HG03025 (cell line): ENCODE measurements at regions not wholly inside any gene's neighbourhood (a gene's known extent, or its start where the extent isn't known, plus 50 kb on each side); places are given as distances from the start of the nearest gene placed in this dataset.

Experiments used
- ATAC-seq: cut with Tn5 transposase; IDR thresholded peaks from one replicate; pipeline ENCODE4 v1.9.1; 2021; ENCODE audit warnings: mild to moderate bottlenecking, moderate library complexity; ENCODE audit not compliant: unreplicated experiment, low FRiP score

DNA sequence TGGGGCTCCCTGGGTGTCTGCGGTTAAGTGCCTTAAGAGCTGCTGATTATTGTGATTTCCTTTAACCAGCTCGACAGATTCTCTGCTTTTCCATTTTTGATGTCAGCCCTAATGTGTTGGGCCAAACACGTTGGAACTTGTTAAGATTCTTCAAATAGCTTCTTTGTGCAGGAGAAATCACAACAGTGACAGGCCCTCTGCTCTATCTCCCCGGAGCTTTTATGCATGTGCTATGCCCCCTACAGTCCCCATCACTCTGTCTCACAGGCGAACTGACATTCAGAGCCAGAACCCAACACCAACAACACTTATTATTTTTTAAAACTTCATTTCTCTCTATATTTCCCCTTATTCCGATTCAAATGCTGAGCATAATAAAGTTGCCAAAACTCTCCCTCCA is 371.7 kb upstream of the CELF4 start:
- no peak for ATAC-seq

DNA sequence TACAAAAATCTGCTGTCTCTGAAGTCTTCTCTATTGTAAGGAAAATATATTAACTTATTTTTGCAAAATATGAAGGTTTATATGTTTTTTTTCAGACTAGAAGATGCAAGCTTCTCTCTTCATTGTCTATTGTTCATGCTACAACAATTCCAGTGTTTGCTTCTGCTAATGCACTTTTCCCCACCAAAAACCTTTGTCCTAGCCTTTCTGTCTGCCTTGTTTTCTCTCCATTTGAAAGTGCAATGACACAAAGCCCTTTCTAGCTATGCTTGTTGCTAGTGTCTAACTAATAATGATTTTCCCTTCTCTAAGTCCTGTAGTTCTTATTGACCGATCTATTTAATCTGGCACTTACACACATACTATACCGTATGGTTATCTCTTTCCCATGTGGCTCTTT is 369.5 kb upstream of the CELF4 start:
- no peak for ATAC-seq

DNA sequence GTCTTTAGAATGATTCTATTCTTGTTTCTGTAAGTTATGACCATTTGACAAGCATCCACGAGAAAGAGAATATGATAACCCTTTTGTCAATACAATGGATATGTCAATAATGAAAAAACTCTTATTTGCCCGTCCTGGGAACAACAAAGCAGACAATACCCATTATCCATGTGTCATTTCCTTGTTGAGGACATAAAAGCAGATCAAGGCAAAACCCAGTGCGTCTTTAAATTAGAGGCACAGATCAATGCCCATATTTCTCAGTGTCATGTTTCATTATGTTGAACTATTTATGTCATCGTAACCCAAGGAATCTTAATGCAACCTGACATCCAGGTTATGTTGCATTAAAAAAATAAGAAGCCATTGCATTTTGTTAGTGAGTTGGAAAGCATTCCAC is 365.0 kb upstream of the CELF4 start:
- no peak for ATAC-seq

DNA sequence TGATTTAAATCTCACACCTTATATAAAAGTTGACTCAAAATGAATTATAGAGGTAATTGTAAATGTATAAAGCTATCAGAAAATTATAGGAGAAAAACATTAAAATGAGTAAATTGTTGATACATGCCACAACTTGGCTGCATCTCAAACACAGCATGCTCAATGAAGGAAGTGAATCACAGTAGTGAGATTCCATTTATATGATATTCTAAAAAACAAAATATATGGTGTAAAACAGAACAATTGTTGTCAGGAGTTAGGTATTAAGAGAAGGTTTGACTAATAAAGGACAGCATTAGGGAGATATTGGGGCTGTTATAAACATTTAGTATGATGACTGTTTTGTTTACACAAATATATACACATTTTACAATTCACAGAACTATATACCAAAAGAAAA is 356.6 kb upstream of the CELF4 start:
- ATAC-seq: no peak

DNA sequence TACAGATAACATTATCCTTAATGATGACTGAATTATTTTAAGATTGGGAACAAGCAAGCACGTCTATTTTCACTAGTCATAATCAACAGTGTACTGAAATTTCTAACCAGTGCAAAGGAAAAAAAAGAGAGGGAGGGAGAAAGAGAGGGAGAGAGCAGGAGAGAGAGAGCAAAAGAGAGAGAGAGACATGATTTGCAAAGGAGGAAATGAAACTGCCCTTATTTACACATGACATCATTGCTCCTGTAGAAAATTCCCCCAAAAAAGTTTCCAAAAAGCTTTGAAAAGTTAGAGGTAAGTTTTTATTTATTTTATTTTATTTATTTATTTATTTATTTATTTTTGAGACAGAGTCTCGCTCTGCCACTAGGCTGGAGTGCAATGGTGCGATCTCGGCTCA is 355.3 kb upstream of the CELF4 start:
- no peak for ATAC-seq

DNA sequence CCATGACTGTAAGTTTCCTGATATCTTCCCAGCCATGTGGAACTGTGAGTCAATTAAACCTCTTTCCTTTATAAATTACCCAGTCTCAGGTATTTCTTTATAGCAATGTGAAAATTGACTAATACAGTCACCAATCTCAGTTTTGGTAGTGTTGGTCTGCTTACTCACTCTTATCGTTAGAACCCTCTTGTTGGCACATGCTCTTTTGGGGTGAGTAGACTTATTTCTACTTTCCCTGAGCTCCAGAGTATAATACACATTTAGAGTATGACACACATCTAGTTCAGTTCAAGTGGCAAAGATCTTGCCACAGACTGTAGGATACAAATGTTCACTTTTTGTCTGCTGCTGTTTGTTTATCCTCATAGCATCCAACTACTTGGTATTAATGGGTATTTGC is 347.5 kb upstream of the CELF4 start:
- ATAC-seq: no peak

DNA sequence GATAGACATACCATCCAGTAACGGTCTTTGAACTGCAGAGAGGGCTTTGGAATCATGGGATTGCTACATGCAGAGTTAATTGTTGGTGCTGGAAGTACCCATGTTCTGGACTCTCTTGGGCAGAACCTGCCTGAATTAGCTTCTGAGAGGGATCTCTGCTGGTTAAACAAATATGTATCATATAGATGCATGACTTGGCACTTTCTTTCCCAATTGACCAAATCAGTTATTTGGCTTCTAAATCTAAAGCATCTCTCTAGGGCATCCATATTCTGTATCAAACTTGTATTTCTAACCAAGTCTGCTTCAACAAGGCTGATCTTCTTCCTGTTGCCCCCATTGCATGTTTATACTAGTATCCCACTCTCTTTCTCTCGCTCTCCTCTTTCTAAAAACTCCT is 336.7 kb upstream of the CELF4 start:
- no peak for ATAC-seq

DNA sequence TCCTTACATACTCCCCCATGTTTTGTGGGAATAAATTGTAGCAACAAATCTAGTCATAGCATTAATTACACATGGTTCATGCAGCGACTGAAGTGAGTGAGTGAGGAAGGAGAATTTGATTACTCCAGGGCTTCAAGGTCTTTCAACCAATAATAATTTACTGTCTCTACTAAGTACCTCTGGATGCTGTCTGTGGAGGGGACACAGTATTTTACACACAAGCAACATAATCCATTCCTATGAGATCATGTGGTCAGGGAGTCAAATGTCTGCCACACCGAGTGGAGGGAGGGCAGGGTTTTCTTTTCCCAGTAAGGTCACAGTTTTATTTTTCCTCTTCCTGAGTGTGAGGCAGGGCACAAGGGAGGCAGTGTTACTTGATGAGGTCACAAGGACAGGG is 334.7 kb upstream of the CELF4 start:
- no peak for ATAC-seq

DNA sequence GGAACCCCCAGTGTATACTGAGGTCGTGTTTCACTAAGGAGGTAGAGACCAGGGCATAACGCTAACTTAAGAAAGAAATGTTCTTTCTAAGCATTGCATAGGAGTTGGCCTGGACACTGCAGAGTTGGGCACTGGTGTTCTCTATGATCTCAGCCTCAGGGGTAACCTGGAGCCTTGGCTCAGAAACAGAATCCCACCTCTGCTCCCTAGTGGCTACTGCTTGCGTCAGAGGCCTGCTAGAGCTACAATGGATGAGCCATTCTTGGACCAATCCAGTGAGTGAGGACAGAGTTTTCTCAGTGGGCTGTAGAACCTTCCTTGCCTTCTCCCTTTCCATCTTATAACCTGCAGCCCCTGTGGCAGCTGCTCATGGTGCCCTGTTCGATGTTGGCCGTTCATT is 324.4 kb upstream of the CELF4 start:
- no peak for ATAC-seq

DNA sequence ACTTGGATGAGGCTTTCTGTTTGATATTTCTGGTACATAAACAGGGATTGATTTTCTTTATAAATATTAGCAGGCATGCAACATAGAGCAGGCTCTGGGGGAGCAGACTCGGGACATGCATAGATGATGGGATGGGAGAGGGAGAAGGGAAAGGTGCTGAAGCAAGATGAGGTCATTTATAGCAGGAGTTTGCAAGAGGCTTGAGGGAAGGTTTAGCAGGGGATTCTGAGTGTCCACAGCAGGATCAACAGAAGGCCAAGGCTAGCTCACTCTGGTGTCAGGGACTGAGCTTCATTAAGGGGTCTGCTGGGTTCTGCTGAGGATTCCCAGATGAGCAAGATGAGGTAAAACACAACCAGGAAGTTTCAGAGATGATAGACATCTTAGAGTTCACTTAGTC is 309.1 kb upstream of the CELF4 start:
- no peak for ATAC-seq

DNA sequence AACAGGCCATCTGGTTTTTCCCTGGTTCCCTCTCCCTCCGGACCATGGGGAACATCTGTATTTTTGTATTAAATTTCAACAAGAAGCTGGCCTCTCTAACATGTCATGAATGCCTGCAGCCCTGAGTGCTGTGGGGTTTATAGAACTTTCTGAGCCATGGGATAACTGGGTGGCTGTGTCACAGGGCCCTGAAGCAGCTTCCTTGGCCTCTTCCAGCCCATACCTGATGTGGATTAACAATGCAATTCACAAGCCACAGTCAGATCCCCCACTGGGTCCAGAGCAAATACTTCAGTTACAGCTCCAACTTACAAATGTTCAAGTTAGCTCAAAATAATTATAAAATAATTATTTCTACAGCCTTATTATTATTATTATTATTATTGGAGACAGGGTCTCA is 307.8 kb upstream of the CELF4 start:
- ATAC-seq: no peak

DNA sequence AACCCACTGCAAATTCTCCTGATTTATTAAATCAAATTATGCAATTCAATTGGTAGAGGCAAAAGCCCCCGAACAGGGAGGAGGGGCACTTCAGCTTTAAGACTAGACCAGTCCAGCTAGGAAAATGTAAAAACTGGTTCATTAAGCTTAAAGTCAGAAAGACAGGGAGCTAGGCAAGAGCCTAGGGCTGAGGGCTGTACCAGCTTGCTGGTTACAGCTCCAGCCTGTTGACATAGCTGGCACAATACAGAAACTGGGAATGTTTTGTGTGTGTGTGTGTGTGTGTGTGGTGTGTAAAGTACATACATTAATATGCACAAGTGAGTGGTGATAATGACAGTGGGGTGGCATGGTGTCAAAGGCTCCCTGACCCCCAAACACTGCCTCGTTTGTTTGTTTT is 307.0 kb upstream of the CELF4 start:
- ATAC-seq: no peak

DNA sequence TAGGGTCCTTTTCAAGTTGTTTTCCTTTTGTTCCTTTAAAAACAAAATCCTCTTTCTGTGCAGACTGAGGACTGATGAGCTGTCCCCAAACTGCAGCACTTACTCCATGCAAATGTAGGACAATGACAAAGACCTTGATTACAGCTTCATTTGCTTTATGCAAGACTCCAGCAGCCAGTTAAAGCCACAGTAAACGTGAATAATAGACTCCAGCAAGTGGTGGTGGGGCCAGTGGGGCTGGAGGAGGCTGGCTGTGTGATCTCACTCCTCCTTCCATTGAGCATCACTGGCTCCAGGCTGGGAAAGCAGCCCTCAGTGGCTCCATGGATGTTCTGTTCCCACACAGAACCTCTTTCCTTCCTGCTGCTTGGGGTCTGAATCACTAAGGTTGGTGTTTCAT is 306.0 kb upstream of the CELF4 start:
- ATAC-seq: no peak

DNA sequence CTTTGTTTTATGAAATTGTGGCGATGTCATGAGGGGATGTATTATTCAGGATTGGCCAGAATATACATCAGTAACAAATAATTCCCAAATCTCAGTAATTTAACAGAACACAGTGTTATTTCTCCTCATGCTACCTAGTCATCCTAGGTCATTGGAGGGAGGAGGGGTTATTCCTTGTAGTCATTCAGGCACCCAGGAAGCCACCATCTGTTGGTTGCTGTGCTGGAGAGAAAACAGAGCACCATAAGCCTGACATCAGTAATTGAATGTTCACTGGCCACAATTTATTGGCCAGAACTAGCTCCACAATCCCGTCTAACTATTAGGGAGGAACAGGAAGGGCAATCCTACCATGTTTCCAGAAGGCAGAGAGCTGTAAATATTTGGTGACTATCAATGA is 303.5 kb upstream of the CELF4 start:
- no peak for ATAC-seq

DNA sequence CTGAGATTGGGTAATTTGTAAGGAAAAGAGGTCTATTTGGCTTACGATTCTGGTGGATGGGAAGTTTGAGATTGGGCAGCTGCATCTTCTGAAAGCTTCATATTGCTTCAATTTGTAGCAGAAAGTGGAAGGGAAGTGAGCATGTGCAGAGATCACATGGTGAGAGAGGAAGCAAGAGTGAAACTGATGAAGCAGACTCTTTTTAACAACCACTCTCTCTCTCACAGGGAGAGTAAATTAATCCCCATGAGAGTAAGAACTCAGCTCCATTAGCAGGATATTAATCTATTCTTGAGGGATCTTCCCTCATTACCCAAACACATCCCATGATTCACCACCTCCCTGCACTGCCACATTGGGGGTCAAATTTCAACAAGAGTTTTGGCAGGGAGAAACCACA is 298.5 kb upstream of the CELF4 start:
- no peak for ATAC-seq

DNA sequence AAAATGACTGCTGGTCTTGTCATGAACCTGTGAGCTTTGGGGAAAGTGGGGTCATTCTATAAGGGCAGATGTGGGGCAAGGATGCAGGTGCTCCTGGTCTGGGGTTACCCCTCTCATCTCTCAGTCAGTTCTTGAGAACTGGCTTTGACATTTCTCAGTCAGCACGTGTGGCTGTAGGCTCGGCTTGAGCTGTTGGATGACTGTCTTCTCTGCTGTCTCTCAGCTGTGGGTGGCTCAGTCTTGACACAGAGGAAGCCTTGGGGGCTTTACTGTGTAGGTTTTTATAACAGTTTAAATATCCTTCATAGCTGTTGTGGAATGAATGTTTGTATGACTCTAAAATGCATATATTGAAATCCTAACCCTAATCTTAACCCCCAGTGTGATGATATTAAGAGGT is 296.4 kb upstream of the CELF4 start:
- ATAC-seq: no peak

DNA sequence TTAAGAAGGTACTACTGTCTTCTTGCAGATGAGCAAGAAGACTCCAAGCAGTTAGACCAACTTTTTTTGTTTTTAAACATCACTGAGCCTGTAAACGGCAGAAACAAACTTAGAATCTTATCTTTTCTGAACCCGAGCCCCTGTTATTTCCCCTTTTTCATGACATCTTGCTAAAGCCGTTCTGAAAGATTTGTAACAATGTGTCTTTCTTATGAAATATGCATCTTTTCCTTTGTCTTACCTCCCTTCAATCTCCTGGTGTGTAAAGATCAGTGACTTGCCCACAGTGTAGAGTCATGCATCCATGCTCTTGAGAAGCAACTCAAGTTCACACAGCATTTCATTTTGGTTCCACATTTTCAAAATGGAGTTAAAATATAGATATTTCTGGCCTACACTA is 288.8 kb upstream of the CELF4 start:
- ATAC-seq: no peak

DNA sequence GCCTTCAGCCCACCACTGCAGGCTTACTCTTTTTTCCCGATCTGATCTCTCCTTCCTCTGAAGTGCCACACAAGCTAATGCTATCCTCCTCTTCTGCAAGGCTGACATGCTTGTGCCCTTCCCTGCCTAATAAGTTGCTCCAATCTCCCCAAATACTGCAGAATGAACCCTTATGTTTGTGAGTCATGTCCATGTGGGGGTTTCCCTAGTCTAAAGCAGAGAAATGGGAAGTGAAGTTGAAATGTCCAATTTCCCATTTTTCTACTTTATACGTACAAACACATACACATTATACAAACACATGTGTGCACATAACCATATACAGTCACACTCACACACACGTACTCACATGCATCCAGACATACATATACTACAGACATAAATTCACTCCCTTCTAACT is 288.1 kb upstream of the CELF4 start:
- ATAC-seq: no peak

DNA sequence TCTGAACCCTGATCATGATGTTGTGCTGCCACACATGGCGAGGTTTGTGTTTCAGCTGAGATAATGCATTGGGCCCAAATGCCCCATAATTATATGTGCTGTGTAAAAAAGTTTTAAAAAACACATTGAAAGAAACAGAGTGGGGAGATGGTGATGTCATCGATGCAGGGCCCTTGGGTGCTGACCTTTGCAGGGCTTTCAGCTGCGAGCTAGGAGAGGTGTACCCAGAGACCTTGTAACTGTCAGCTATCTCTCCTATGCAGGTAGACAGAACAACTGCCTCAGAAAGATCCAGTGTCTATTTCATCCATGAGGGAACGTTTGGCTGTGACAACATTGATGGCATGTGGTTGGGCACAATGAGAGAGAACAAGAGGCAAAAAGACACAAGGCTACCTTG is 286.9 kb upstream of the CELF4 start:
- ATAC-seq: no peak

DNA sequence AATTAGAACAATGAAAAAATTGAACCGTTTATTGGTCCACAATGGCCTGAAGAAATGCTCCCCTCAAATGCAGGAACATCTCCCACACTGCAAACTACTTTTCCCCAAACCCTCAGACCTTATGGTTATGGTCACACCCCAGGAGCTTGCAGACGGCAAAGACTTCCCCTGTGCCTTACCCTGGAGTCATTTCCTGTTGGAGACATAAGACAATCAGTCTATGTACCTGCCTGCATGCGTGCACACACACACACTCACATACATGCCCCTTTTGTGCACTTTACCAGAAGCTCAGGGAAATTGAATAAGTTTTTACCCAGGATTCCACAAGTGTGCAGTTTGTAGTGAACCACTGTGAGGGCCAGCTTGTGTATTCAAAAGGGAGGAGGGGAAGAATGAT is 281.9 kb upstream of the CELF4 start:
- ATAC-seq: no peak

DNA sequence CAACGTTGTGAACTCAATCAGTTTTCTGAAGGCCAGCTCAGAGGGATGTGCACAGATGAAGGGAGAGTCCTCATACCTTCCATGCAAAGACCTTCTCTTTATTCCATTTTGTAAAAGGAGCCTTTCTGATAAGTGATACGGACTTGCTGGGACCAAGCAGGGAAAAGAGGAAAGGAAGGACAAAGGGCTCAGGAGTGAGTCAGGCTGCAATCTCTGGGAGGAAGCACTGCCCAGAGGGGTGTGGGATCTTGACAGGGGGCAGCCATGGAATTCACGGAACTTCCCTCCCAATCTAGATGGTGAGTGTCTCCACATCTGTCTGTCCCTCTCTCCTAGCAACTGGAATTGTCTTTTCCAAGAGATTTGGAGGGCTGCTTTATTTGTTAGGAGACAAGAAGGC is 281.4 kb upstream of the CELF4 start:
- ATAC-seq: no peak

DNA sequence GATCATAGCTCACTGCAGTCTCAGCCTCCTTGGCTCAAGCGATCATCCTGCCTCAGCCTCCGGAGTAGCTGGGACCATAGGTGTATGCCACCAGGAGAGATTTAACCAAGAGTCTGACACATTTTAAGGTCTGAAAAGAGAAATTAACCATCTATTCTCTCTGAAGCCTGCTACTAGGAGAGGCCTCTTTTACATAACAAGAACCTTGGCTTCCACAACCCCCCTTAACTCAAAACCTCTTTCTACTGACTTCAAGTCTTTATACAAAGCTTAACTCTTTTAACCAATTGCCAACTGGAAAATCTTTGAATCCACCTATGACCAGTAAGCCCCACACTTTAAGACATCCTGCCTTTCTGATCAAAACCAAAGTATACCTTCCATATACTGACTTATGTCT is 279.9 kb upstream of the CELF4 start:
- no peak for ATAC-seq

DNA sequence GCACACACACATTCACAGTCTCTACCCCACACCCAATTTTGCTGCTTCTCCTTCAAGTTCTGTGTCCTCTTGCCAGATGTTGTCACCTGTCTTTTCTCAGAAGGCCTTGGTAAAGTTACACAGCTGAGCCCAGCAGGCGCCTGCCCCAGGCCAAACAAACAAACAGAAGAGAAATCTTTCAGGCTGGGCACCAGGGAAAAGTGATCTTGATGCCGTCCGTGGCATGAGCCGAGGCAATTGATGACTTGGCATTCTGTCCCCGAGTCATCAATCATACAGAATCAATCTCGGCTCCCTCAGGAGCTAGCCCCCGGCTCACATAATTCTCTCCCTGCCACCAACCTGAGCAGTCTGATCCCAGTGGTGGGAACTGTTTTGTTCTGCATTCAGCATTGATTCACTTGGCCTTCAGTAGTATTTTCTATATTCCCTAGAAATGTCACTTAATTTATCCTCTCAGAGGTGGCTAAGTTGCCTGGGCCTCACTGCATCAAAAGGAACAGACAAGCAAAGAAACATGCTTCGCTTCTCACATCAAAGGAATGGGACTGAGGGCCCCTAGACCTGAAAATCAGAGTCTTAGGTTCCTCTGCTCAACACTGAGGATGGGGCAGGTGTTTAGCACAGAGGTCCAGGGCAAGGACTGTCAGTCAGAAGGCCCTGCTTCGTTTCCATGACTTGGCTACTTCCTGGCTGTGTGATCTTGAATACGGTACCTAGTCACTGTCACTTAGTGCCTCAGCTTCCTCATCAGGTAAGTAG is 278.8 kb upstream of the CELF4 start:
- ATAC-seq: no peak
